ENCODE measurements at regions not wholly inside any gene's neighbourhood (a gene's known extent, or its start where the extent isn't known, plus 50 kb on each side); places are given as distances from the start of the nearest gene placed in this dataset.

DNA sequence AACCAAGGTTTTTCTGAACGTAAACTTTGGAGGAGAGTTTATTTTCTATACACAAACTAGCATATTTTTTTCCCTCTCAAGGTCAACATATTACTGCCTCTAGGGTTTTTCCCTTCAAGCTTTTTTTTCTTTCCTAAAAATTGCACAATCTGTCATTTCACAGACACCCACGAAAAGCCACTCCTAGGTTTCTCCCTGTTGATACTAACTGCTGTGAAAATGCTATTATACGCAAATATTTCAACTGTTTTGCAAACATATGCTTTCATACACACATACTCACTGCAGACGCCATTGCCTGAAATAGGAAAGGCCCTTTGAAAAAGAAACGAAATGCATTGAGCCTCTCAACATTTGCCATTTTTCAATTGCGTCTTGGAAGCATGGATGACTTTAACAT is 333.0 kb downstream of the CD83 start (continued):
- TF ChIP-seq NANOG (IDR thresholded peaks at IDR 0.05; ENCODE audit: borderline replicate concordance) = no peak

GRCh38 chr6:14451594-14452374 is 334.2 kb downstream of the CD83 start:
- Mint-ChIP-seq H3K4me1 (peaks cover 23% of the 10 kb centered on the region), H3K36me3 (ENCODE audit: low read depth) (peaks cover 17% of the 10 kb centered on the region), H3K27ac (no peak overlapping the region), H3K27me3 (ENCODE audit: insufficient read depth, low read depth, poor library complexity) (peaks cover 10% of the 10 kb centered on the region), H3K4me3 (no peak overlapping the region), H3K9me3 (peaks cover 18% of the 10 kb centered on the region)
- peaks cover 14% of the 10 kb centered on the region; the same call in 1 of the 2 replicates for H3K36me3 ChIP-seq (ENCODE audit: insufficient read depth)
- no peaks in the 10 kb centered on the region for H4K20me1 ChIP-seq (replicated peaks; ENCODE audit: insufficient read depth)
- H3F3A ChIP-seq (replicated peaks; ENCODE audit: low read depth) = no peaks in the 10 kb centered on the region
- DNase-seq (ENCODE audit: low spot score) (no peak), ATAC-seq (no peak)
- H3K4me2 ChIP-seq = no peak overlapping the region
- no peak for TF ChIP-seq ETS1 (IDR thresholded peaks at IDR 0.05)
- TF ChIP-seq CREB1 (CRISPR knock-in tag; IDR thresholded peaks at IDR 0.05; ENCODE audit: low read depth) = no peak
- peaks cover 7% of the 10 kb centered on the region; the same call in 1 of the 2 replicates for H3K4me1 ChIP-seq (ENCODE audit: insufficient read depth)
- H3K9me2 ChIP-seq (ENCODE audit: insufficient read depth) = peaks cover 15% of the 10 kb centered on the region; the same call in 1 of the 2 replicates
- no peaks in the 10 kb centered on the region for H3K27me3 ChIP-seq (ENCODE audit: insufficient read depth)
- H2AFZ ChIP-seq = no peak overlapping the region
- H3K27ac ChIP-seq (ENCODE audit: low read depth) = no peak overlapping the region
- no peak overlapping the region for H3K4me3 ChIP-seq
- H3K79me2 ChIP-seq (replicated peaks; ENCODE audit: insufficient read depth) = no peaks in the 10 kb centered on the region

- Histone ChIP-seq H3K27ac (ENCODE audit: low read depth) (no peak overlapping the region), H3F3A (replicated peaks; ENCODE audit: low read depth) (no peaks in the 10 kb centered on the region), H3K4me2 (no peak overlapping the region), H3K4me1 (ENCODE audit: insufficient read depth) (peaks cover 7% of the 10 kb centered on the region; the same call in 1 of the 2 replicates), H4K20me1 (replicated peaks; ENCODE audit: insufficient read depth) (no peaks in the 10 kb centered on the region), H3K9me2 (ENCODE audit: insufficient read depth) (peaks cover 15% of the 10 kb centered on the region; the same call in 1 of the 2 replicates), H3K79me2 (replicated peaks; ENCODE audit: insufficient read depth) (no peaks in the 10 kb centered on the region), H3K4me3 (no peak overlapping the region), H3K27me3 (ENCODE audit: insufficient read depth) (no peaks in the 10 kb centered on the region), H2AFZ (no peak overlapping the region), H3K36me3 (ENCODE audit: insufficient read depth) (peaks cover 5% of the 10 kb centered on the region; the same call in 1 of the 2 replicates)
- H3K27me3 Mint-ChIP-seq (ENCODE audit: insufficient read depth, low read depth, poor library complexity) = peaks cover 10% of the 10 kb centered on the region
- peaks cover 10% of the 10 kb centered on the region for H3K9me3 Mint-ChIP-seq
- H3K4me1 Mint-ChIP-seq = peaks cover 23% of the 10 kb centered on the region
- DNase-seq (ENCODE audit: low spot score) (no peak), ATAC-seq (no peak)
- H3K4me3 Mint-ChIP-seq = no peak overlapping the region
- no peak overlapping the region for H3K27ac Mint-ChIP-seq
- H3K36me3 Mint-ChIP-seq (ENCODE audit: low read depth) = peaks cover 10% of the 10 kb centered on the region
- no peak for TF ChIP-seq EZH2 (IDR thresholded peaks at IDR 0.05; ENCODE audit: low read depth, unreplicated experiment)
- TF ChIP-seq NANOG (IDR thresholded peaks at IDR 0.05; ENCODE audit: borderline replicate concordance) = no peak
- no peak for TF ChIP-seq ZNF331 (CRISPR knock-in tag; IDR thresholded peaks at IDR 0.05; ENCODE audit: low read depth)
These were observed 335.3 kb downstream of the CD83 start for GRCh38 chr6:14452567-14453527.
